ENCODE measurements at regions not wholly inside any gene's neighbourhood (a gene's known extent, or its start where the extent isn't known, plus 50 kb on each side); places are given as distances from the start of the nearest gene placed in this dataset.

DNA sequence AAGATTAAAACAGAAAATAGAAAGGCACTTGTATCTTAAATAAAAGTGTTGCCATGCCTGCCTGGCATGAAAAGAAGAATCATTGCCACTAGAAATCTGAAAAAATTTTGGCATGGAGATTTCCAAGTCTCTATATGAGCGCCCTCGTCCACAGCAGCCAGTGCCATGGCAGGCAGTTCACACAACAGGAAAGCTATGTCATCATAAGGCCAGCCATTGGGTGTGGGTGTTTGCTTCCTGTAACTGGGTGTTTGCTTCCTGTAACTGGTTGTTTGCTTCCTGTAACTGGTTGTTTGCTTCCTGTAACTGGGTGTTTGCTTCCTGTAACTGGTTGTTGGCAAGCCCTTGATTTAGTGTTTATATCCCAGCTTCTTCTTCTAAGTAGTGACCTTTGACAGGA is 446.7 kb downstream of the IRX1 start:
- TF ChIP-seq, protein P1, sequence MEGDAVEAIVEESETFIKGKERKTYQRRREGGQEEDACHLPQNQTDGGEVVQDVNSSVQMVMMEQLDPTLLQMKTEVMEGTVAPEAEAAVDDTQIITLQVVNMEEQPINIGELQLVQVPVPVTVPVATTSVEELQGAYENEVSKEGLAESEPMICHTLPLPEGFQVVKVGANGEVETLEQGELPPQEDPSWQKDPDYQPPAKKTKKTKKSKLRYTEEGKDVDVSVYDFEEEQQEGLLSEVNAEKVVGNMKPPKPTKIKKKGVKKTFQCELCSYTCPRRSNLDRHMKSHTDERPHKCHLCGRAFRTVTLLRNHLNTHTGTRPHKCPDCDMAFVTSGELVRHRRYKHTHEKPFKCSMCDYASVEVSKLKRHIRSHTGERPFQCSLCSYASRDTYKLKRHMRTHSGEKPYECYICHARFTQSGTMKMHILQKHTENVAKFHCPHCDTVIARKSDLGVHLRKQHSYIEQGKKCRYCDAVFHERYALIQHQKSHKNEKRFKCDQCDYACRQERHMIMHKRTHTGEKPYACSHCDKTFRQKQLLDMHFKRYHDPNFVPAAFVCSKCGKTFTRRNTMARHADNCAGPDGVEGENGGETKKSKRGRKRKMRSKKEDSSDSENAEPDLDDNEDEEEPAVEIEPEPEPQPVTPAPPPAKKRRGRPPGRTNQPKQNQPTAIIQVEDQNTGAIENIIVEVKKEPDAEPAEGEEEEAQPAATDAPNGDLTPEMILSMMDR (IDR thresholded peaks at IDR 0.05): no peak
- no peak for TF ChIP-seq POLR2A (IDR thresholded peaks at IDR 0.05)
- Histone ChIP-seq H3K27ac (no peak overlapping the region), H3K9me3 (no peaks in the 10 kb centered on the region), H3K4me1 (no peaks in the 10 kb centered on the region), H3K36me3 (no peaks in the 10 kb centered on the region), H3K27me3 (no peaks in the 10 kb centered on the region), H3K4me3 (no peak overlapping the region)
- DNase-seq: no peak
- 51 to 75% methylated on average over 1 to 2 of the region's 2 CpGs for WGBS, 2 donors
- intact Hi-C loops (cut with DNase I): no loop called here

GRCh38 chr5:4043135-4043534 is 447.5 kb downstream of the IRX1 start:
- no peaks in the 10 kb centered on the region for H3K4me1 ChIP-seq
- TF ChIP-seq, protein P1 (IDR thresholded peaks at IDR 0.05): no peak
- TF ChIP-seq POLR2A (IDR thresholded peaks at IDR 0.05): no peak
- H3K36me3 ChIP-seq: no peaks in the 10 kb centered on the region
- H3K27me3 ChIP-seq: no peaks in the 10 kb centered on the region
- intact Hi-C loops (cut with DNase I): no loop called here
- H3K27ac ChIP-seq: no peak overlapping the region
- no peaks in the 10 kb centered on the region for H3K9me3 ChIP-seq
- no peak for DNase-seq
- no peak overlapping the region for H3K4me3 ChIP-seq

DNA sequence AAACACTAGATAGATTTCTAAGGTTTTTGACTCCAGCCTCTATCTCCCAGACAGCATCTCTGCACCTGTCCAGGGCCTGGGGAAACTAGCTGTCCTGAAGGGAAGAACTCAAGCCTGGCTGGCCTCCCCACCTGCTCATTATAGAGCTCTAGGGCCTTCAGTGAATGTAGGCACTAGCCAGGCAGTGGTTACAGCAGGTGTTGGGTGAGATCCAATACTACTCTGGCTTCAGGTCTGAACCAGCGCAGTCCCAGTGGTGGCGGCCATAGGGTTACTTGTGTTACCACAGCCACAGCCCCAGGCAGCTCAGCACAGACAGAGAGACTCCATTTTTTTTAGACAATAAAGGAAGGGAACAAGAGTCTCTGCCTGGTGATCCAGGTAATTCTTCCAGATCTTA is 449.2 kb downstream of the IRX1 start:
- no peaks in the 10 kb centered on the region for H3K36me3 ChIP-seq
- H3K9me3 ChIP-seq: no peaks in the 10 kb centered on the region
- H3K27ac ChIP-seq: no peak overlapping the region
- no peak for DNase-seq
- no peaks in the 10 kb centered on the region for H3K27me3 ChIP-seq
- WGBS, 2 donors: 100% methylated on average over 2 of the region's 2 CpGs; no CpG with 5 or more reads in 1 of the 2 donors
- intact Hi-C loops (cut with DNase I): no loop called here
- TF ChIP-seq, protein P1 (IDR thresholded peaks at IDR 0.05): no peak
- TF ChIP-seq POLR2A (IDR thresholded peaks at IDR 0.05): no peak
- H3K4me1 ChIP-seq: no peaks in the 10 kb centered on the region
- H3K4me3 ChIP-seq: no peak overlapping the region

DNA sequence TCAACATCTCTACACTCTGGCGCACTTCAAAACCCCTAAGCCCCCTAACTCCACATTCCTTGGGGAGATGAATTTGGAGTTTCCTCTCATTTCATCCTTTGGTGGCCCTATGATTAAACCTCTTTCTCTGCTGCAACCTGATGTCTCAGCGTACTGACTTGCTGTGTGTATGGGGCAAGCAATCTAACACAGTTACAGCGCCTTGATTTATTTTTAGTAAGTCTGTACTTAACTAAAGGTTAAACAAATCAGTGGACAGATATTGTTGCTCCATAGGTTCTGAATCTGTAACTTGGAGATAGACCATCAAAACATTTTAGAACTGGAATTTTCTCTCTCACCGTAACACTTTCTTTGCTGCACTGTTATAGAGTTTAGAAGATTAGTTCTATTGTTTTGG is 452.8 kb downstream of the IRX1 start:
- TF ChIP-seq POLR2A (IDR thresholded peaks at IDR 0.05): no peak
- TF ChIP-seq, protein P1 (IDR thresholded peaks at IDR 0.05): no peak
- no peaks in the 10 kb centered on the region for H3K9me3 ChIP-seq
- H3K4me3 ChIP-seq: no peak overlapping the region

GRCh38 chr5:4050203-4050602 is 454.6 kb downstream of the IRX1 start:
- intact Hi-C loops (cut with DNase I): no loop called here
- Histone ChIP-seq H3K4me1 (no peaks in the 10 kb centered on the region), H3K27me3 (no peaks in the 10 kb centered on the region), H3K9me3 (no peaks in the 10 kb centered on the region), H3K36me3 (no peaks in the 10 kb centered on the region), H3K4me3 (no peak overlapping the region), H3K27ac (no peak overlapping the region)
- DNase-seq: no peak
- TF ChIP-seq POLR2A (IDR thresholded peaks at IDR 0.05): no peak
- TF ChIP-seq, protein P1 (IDR thresholded peaks at IDR 0.05): no peak
- WGBS, 2 donors: 69 to 78% methylated on average over 6 of the region's 6 CpGs

More for the DNA sequence above, 452.8 kb downstream of the IRX1 start:
- Histone ChIP-seq H3K27me3 (no peaks in the 10 kb centered on the region), H3K36me3 (no peaks in the 10 kb centered on the region), H3K4me1 (no peaks in the 10 kb centered on the region), H3K27ac (no peak overlapping the region)
- no peak for DNase-seq
- WGBS, 2 donors: 74 to 86% methylated on average over 4 of the region's 4 CpGs
- intact Hi-C loops (cut with DNase I): no loop called here

All from esophagus squamous epithelium (tissue), 5 donors.